Neural cell (in vitro differentiated cells): ENCODE measurements at regions not wholly inside any gene's neighbourhood (a gene's known extent, or its start where the extent isn't known, plus 50 kb on each side); places are given as distances from the start of the nearest gene placed in this dataset.

Source experiments
- H2AFZ ChIP-seq: fragments of 200-600, 300-800 bp; sonication (generic), shearing (Covaris generic); 2 replicates; pipeline ENCODE4 v1.6.0; 2014; ENCODE audit warnings: low read depth, mild to moderate bottlenecking, antibody characterized with exemption, low read length, moderate library complexity
- H3F3A ChIP-seq: fragments of 200-600 bp; shearing (Covaris generic); 2 replicates; pipeline ENCODE4 v1.6.1; 2016; ENCODE audit warnings: mild to moderate bottlenecking, moderate library complexity, mixed read lengths, antibody characterized with exemption, low read length; ENCODE audit not compliant: insufficient read depth, poor library complexity, severe bottlenecking
- H3K27ac ChIP-seq: fragments of 200-600, 300-800 bp; sonication (generic), shearing (Covaris generic); 2 replicates; pipeline ENCODE4 v1.5.1; 2014; ENCODE audit warnings: mild to moderate bottlenecking, low read length, moderate library complexity
- H3K27me3 ChIP-seq: fragments of 300-800, 200-600 bp; sonication (generic), shearing (Covaris generic); 2 replicates; pipeline ENCODE4 v1.6.0; 2014; ENCODE audit warnings: mild to moderate bottlenecking, low read depth, low read length, moderate library complexity; ENCODE audit not compliant: insufficient read depth
- H3K36me3 ChIP-seq: fragments of 300-800, 200-600 bp; sonication (generic), shearing (Covaris generic); 2 replicates; pipeline ENCODE4 v1.5.1; 2014; ENCODE audit warnings: mild to moderate bottlenecking, antibody characterized with exemption, low read length, moderate library complexity; ENCODE audit not compliant: insufficient read depth
- H3K4me2 ChIP-seq: fragments of 300-800, 200-600 bp; sonication (generic), shearing (Covaris generic); 2 replicates; pipeline ENCODE4 v1.6.0; 2014; ENCODE audit warnings: mild to moderate bottlenecking, low read length
- H3K4me3 ChIP-seq: fragments of 300-800, 200-600 bp; sonication (generic), shearing (Covaris generic); 2 replicates; pipeline ENCODE4 v1.5.1; 2014; ENCODE audit warnings: mild to moderate bottlenecking, low read length, moderate library complexity
- H3K79me2 ChIP-seq: fragments of 200-600 bp; shearing (Covaris generic); replicated peaks from 2 replicates; pipeline ENCODE4 v1.6.0; 2014; ENCODE audit warnings: mild to moderate bottlenecking, low read length, moderate library complexity; ENCODE audit not compliant: insufficient read depth
- H3K9ac ChIP-seq: fragments of 300-800, 200-600 bp; sonication (generic), shearing (Covaris generic); 2 replicates; pipeline ENCODE4 v1.6.1; 2016; ENCODE audit warnings: mild to moderate bottlenecking, low read length, mixed read lengths
- H3K9me2 ChIP-seq: fragments of 200-600 bp; shearing (Covaris generic); 2 replicates; pipeline ENCODE4 v1.6.1; 2016; ENCODE audit warnings: mild to moderate bottlenecking, low read length, mixed read lengths; ENCODE audit not compliant: insufficient read depth
- H3K9me3 ChIP-seq: fragments of 200-600, 300-800 bp; sonication (generic), shearing (Covaris generic); 2 replicates; pipeline ENCODE4 v1.6.1; 2016; ENCODE audit warnings: mild to moderate bottlenecking, mixed run types, low read length, moderate library complexity, mixed read lengths
- H4K20me1 ChIP-seq: fragments of 200-600 bp; shearing (Covaris generic); 2 replicates; pipeline ENCODE4 v1.6.1; 2016; ENCODE audit warnings: mild to moderate bottlenecking, mixed run types; ENCODE audit not compliant: insufficient read depth
- CTCF ChIP-seq: fragments of 450-650 bp; IDR thresholded peaks from 2 replicates; pipeline ENCODE4 v1.5.1; 2014; ENCODE audit warnings: antibody characterized with exemption, mild to moderate bottlenecking, moderate library complexity; ENCODE audit not compliant: poor library complexity, severe bottlenecking
- EP300 ChIP-seq: fragments of 450-650 bp; conservative IDR thresholded peaks from 2 replicates; pipeline ENCODE4 v1.6.1; 2014; ENCODE audit warnings: antibody characterized with exemption, mild to moderate bottlenecking, moderate library complexity; ENCODE audit not compliant: poor library complexity, severe bottlenecking
- EZH2 ChIP-seq: fragments of 200-600, 300-800 bp; shearing (Covaris generic), sonication (generic); IDR thresholded peaks from 2 replicates; pipeline ENCODE4 v1.6.1; 2014; ENCODE audit warnings: antibody characterized with exemption, low read length, borderline replicate concordance, mild to moderate bottlenecking; ENCODE audit not compliant: insufficient read depth, poor library complexity, severe bottlenecking
- MXI1 ChIP-seq: fragments of 450-650 bp; conservative IDR thresholded peaks from 2 replicates; pipeline ENCODE4 v1.6.1; 2014; ENCODE audit warnings: antibody characterized with exemption, mild to moderate bottlenecking; ENCODE audit not compliant: poor library complexity, severe bottlenecking
- POLR2AphosphoS5 ChIP-seq: IDR thresholded peaks from 2 replicates; pipeline ENCODE4 v1.6.1; 2012
- RAD21 ChIP-seq: fragments of 450-650 bp; conservative IDR thresholded peaks from 2 replicates; pipeline ENCODE4 v1.6.1; 2014; ENCODE audit warnings: antibody characterized with exemption, mild to moderate bottlenecking, moderate library complexity
- REST ChIP-seq: IDR thresholded peaks from 2 replicates; pipeline ENCODE4 v1.6.1; 2012; ENCODE audit warnings: borderline replicate concordance
- SMC3 ChIP-seq: fragments of 450-650 bp; conservative IDR thresholded peaks from 2 replicates; pipeline ENCODE4 v1.6.1; 2014; ENCODE audit warnings: antibody characterized with exemption, mild to moderate bottlenecking, moderate library complexity; ENCODE audit not compliant: poor library complexity
- TAF1 ChIP-seq: IDR thresholded peaks from 2 replicates; pipeline ENCODE4 v1.6.1; 2012; ENCODE audit warnings: low read depth

- no peak overlapping the region for H3K4me2 ChIP-seq
- no peak overlapping the region for H3K27ac ChIP-seq
- H2AFZ ChIP-seq, result no peak overlapping the region
- H3K36me3 ChIP-seq, result no peaks in the 10 kb centered on the region
- H3K9me2 ChIP-seq, result no peaks in the 10 kb centered on the region
- H3K27me3 ChIP-seq, result no peaks in the 10 kb centered on the region
- H3K9me3 ChIP-seq, result no peaks in the 10 kb centered on the region
- no peaks in the 10 kb centered on the region for H3K79me2 ChIP-seq
- no peak overlapping the region for H3K9ac ChIP-seq
- no peaks in the 10 kb centered on the region for H4K20me1 ChIP-seq
- H3F3A ChIP-seq, result no peaks in the 10 kb centered on the region
- H3K4me3 ChIP-seq, result no peak overlapping the region
- TF ChIP-seq POLR2AphosphoS5, result no peak
- no peak for TF ChIP-seq EP300
- TF ChIP-seq SMC3, result no peak
- no peak for TF ChIP-seq RAD21
- no peak for TF ChIP-seq REST
- no peak for TF ChIP-seq EZH2
- no peak for TF ChIP-seq CTCF
- no peak for TF ChIP-seq MXI1
- no peak for TF ChIP-seq TAF1
Measured at GRCh38 chr4:30790123-30790522, 70.0 kb downstream of the PCDH7 start.

GRCh38 chr4:30790998-30791397 is 70.8 kb downstream of the PCDH7 start:
- Histone ChIP-seq H3K9ac (no peak overlapping the region), H3K9me2 (no peaks in the 10 kb centered on the region), H3K36me3 (no peaks in the 10 kb centered on the region), H3K9me3 (no peaks in the 10 kb centered on the region), H3K79me2 (no peaks in the 10 kb centered on the region), H3F3A (no peaks in the 10 kb centered on the region), H3K4me3 (no peak overlapping the region), H3K27ac (no peak overlapping the region), H3K4me2 (no peak overlapping the region), H4K20me1 (no peaks in the 10 kb centered on the region), H3K27me3 (no peaks in the 10 kb centered on the region), H2AFZ (no peak overlapping the region)
- TF ChIP-seq REST (no peak), POLR2AphosphoS5 (no peak), TAF1 (no peak), MXI1 (no peak), EZH2 (no peak), EP300 (no peak), SMC3 (no peak), CTCF (no peak), RAD21 (no peak)
